PC-9 (cell line): ENCODE measurements at regions not wholly inside any gene's neighbourhood (a gene's known extent, or its start where the extent isn't known, plus 50 kb on each side); places are given as distances from the start of the nearest gene placed in this dataset.

Experiments
- EZH2 ChIP-seq: fragments of 200-600 bp; sonication (generic); IDR thresholded peaks from 2 replicates; pipeline ENCODE4 v1.8.0; 2017; ENCODE audit warnings: antibody characterized with exemption, low read depth
- TF ChIP-seq, protein P1 (sequence below): fragments of 200-600 bp; sonication (generic); conservative IDR thresholded peaks from 2 replicates; pipeline ENCODE4 v1.6.1; 2017; ENCODE audit warnings: mixed run types, antibody characterized with exemption, mild to moderate bottlenecking, moderate library complexity

GRCh38 chr1:10896673-10897072 lies 100.2 kb upstream of the CASZ1 start:
- TF ChIP-seq, protein P1, sequence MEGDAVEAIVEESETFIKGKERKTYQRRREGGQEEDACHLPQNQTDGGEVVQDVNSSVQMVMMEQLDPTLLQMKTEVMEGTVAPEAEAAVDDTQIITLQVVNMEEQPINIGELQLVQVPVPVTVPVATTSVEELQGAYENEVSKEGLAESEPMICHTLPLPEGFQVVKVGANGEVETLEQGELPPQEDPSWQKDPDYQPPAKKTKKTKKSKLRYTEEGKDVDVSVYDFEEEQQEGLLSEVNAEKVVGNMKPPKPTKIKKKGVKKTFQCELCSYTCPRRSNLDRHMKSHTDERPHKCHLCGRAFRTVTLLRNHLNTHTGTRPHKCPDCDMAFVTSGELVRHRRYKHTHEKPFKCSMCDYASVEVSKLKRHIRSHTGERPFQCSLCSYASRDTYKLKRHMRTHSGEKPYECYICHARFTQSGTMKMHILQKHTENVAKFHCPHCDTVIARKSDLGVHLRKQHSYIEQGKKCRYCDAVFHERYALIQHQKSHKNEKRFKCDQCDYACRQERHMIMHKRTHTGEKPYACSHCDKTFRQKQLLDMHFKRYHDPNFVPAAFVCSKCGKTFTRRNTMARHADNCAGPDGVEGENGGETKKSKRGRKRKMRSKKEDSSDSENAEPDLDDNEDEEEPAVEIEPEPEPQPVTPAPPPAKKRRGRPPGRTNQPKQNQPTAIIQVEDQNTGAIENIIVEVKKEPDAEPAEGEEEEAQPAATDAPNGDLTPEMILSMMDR = no peak
- TF ChIP-seq EZH2 = no peak
